Cardiac fibroblast (primary cell): ENCODE measurements at regions not wholly inside any gene's neighbourhood (a gene's known extent, or its start where the extent isn't known, plus 50 kb on each side); places are given as distances from the start of the nearest gene placed in this dataset.

Source experiments
- DNase-seq, 2 donors: peaks; one replicate each; pipeline versions ENCODE4 v3.0.0 to v3.0.0-alpha.2; 2010; ENCODE audit warnings: low read depth in 2 of 2
- H3K4me3 ChIP-seq, 2 donors: replicated peaks in 1 of 2; 1 replicate in 1 of 2; 2 replicates in 1 of 2; pipeline ENCODE4 v1.5.1; 2011; ENCODE audit warnings: low read depth in 2 of 2, low read length in 2 of 2, mild to moderate bottlenecking in 2 of 2, moderate library complexity in 1 of 2
- CTCF ChIP-seq: IDR thresholded peaks from one replicate; pipeline ENCODE4 v1.5.1; 2011; ENCODE audit warnings: low read depth, mild to moderate bottlenecking, low read length, inconsistent platforms

DNA sequence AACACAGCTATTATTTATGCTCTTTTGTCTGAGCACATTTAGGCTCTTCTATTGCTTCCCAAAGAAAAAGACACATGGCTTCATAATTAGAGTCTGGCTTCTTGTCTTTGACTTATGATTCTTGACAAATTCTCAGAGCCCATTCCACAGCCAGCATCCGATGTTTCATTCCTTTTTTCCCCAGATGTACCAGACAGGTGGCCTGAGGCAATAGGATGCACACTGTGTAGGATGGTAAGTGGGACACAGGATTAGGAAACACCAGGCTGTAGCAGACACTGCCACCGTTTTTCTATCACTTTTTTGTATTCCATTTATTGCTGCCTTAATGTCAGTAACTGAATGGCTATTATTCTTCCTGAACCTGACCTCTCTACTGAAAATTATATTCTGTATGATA is 188.9 kb upstream of the CDIN1 start:
- no peak for DNase-seq
- no peak for TF ChIP-seq CTCF
- H3K4me3 ChIP-seq, result no peak overlapping the region

- H3K4me3 ChIP-seq, result no peak overlapping the region
- no peak for DNase-seq
- TF ChIP-seq CTCF, result no peak
Measured at GRCh38 chr15:36392676-36393266, 186.7 kb upstream of the CDIN1 start.

DNA sequence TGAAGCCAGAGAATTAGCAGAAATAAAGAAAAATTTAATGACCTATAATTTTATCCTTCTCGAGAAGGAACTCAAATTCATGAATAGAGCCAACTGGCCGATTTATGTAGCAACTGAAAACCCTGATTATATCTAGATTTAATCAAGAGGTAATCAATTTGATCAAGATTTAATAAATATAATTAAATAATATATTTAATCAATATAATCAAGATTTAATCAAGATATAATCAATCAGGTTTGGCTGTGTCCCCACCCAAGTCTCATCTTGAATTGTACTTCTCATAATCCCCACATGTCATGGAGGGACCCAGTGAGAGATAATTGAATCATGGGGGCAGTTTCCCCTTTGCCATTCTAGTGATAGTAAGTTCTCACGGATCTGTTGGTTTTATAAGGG is 181.2 kb upstream of the CDIN1 start:
- H3K4me3 ChIP-seq, result no peak overlapping the region
- DNase-seq, result no peak
- TF ChIP-seq CTCF, result no peak

DNA sequence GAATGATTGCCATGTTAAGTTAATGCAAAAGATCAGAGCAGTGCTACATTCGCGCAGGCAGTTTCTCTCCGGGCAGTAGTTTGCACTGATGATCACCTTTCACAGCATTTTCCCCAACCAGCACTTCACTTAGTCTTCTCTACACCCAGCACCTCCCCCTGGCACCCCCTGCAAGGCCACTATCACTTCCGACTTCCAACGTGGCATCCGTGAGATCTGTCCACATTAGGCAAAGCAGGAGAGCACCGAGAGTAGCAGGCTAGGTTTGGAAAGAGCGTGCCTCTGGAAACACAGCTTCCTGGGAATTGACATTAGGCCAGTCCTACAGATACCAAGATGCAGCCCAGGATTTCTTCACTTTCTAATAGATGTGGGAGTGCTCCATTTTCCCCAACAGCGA is 180.2 kb upstream of the CDIN1 start:
- H3K4me3 ChIP-seq, result no peak overlapping the region
- DNase-seq, result no peak
- no peak for TF ChIP-seq CTCF

GRCh38 chr15:36400936-36401585 is 178.4 kb upstream of the CDIN1 start:
- peak in 1 of 2 donors; percentile 25 for DNase-seq
- TF ChIP-seq CTCF, result no peak
- no peak overlapping the region for H3K4me3 ChIP-seq

DNA sequence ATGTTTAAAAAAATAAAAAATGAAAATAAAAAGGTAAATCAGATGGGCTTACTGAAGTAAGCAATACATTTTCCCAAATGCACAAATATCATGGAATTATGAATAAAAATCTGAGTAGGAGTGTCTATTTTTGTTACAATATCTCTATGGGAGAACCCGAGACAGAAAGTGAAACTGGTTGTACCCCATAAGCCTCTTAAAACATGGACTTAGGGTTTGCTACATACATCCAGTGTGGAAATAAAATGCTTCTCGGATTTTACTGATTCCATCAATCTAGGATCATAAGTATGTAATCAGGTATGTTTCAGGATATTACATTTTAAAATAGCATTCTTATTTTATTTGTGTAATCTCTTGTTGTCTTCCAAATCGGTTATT is 177.8 kb upstream of the CDIN1 start:
- peak in 1 of 2 donors; percentile 18 for DNase-seq
- peak overlapping the region in 1 of 2 donors; percentile 18 for H3K4me3 ChIP-seq
- no peak for TF ChIP-seq CTCF

- no peak for TF ChIP-seq CTCF
- no peak for DNase-seq
Measured at GRCh38 chr15:36403351-36403750, 176.1 kb upstream of the CDIN1 start.

More at GRCh38 chr15:36403351-36403750, 176.1 kb upstream of the CDIN1 start:
- no peak overlapping the region for H3K4me3 ChIP-seq
